ENCODE measurements at regions not wholly inside any gene's neighbourhood (a gene's known extent, or its start where the extent isn't known, plus 50 kb on each side); places are given as distances from the start of the nearest gene placed in this dataset.
A peak's percentile ranks its signal among the peaks of the same experiment; 100 is the strongest.
"Not testable (repeated sequence)": the region's sequence is repeated elsewhere in the genome, so short reads cannot be mapped to it uniquely, and the experiment has no call there.

DNA sequence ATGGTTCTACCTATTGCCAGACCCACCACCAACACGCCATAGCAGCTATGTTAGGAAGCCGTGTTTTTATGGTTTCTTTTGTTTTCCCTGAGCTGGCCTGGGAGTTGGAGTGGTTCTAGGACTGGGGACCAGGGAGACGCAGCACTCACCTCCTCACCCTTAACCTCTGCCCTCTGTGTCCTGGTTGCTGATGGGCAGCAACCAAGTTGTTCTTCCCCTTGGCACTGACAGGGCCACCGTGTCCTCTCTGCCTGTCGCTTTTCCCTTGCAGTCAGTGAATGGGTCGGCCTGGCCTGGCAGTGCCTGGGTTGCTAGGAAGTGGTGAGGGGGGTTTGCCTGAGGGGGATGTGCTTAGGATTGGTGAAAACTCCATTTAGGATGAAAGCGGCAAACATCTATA lies 197.1 kb upstream of the GATA6 start:
- Histone ChIP-seq H3K9me3 (replicated peaks in 1 of 2; ENCODE audit: control insufficient read depth in 2 of 2, insufficient read depth in 1 of 2, low read depth in 1 of 2, low read length in 2 of 2) (no peaks in the 10 kb centered on the region), H3K23ac (ENCODE audit: low read depth, low read length, poor library complexity) (no peak overlapping the region), H2AK5ac (ENCODE audit: low read depth, low read length) (no peak overlapping the region), H4K8ac (ENCODE audit: low read depth, low read length) (no peak overlapping the region), H3K18ac (ENCODE audit: low read length) (no peak overlapping the region), H3K4me3 (ENCODE audit: low read length in 2 of 2) (no peak overlapping the region), H3K4me1 (ENCODE audit: control insufficient read depth in 2 of 2, insufficient read depth in 1 of 2, low read depth in 1 of 2, low read length in 2 of 2) (no peaks in the 10 kb centered on the region), H4K91ac (ENCODE audit: low read depth, low read length, poor library complexity) (no peak overlapping the region), H3K27ac (replicated peaks; ENCODE audit: low read length) (no peak overlapping the region), H2BK120ac (ENCODE audit: low read depth, low read length) (no peak overlapping the region), H3K9ac (ENCODE audit: low read depth, low read length, poor library complexity) (no peak overlapping the region), H3K4me2 (ENCODE audit: insufficient read depth, low read length, poor library complexity, severe bottlenecking) (no peak overlapping the region), H3K36me3 (replicated peaks in 1 of 2; ENCODE audit: control insufficient read depth in 2 of 2, insufficient read depth in 2 of 2, low read length in 2 of 2) (no peaks in the 10 kb centered on the region), H3K27me3 (ENCODE audit: control insufficient read depth in 3 of 3, insufficient read depth in 3 of 3, low read depth in 1 of 3, low read length in 3 of 3) (no peaks in the 10 kb centered on the region), H3K14ac (ENCODE audit: low read length) (no peak overlapping the region), H2BK12ac (ENCODE audit: low read length) (no peak overlapping the region), H2AFZ (ENCODE audit: low read length) (no peak overlapping the region), H3K4ac (ENCODE audit: low read length) (no peak overlapping the region), H2BK15ac (ENCODE audit: low read length) (no peak overlapping the region), H3K79me1 (ENCODE audit: low read depth, low read length) (no peaks in the 10 kb centered on the region), H2BK5ac (ENCODE audit: low read length) (no peak overlapping the region)
- no CpG with 5 or more reads among the region's 7 CpGs for WGBS, 2 donors (ENCODE audit: extremely low coverage in 2 of 2, insufficient read length in 2 of 2, insufficient replicate concordance in 1 of 2)
- DNase-seq (ENCODE audit: low spot score): no peak

- H3K27me3 ChIP-seq (ENCODE audit: control insufficient read depth in 3 of 3, insufficient read depth in 3 of 3, low read depth in 1 of 3, low read length in 3 of 3); H2BK120ac ChIP-seq (ENCODE audit: low read depth, low read length); H3K4ac ChIP-seq (ENCODE audit: low read length); H3K9me3 ChIP-seq (replicated peaks in 1 of 2; ENCODE audit: control insufficient read depth in 2 of 2, insufficient read depth in 1 of 2, low read depth in 1 of 2, low read length in 2 of 2); H3K79me1 ChIP-seq (ENCODE audit: low read depth, low read length); H3K23ac ChIP-seq (ENCODE audit: low read depth, low read length, poor library complexity); H2BK15ac ChIP-seq (ENCODE audit: low read length); DNase-seq (ENCODE audit: low spot score); H4K91ac ChIP-seq (ENCODE audit: low read depth, low read length, poor library complexity); H2AK5ac ChIP-seq (ENCODE audit: low read depth, low read length); H3K9ac ChIP-seq (ENCODE audit: low read depth, low read length, poor library complexity); H3K36me3 ChIP-seq (replicated peaks in 1 of 2; ENCODE audit: control insufficient read depth in 2 of 2, insufficient read depth in 2 of 2, low read length in 2 of 2); H3K14ac ChIP-seq (ENCODE audit: low read length); H3K4me1 ChIP-seq (ENCODE audit: control insufficient read depth in 2 of 2, insufficient read depth in 1 of 2, low read depth in 1 of 2, low read length in 2 of 2); H2BK5ac ChIP-seq (ENCODE audit: low read length); H3K18ac ChIP-seq (ENCODE audit: low read length); H2BK12ac ChIP-seq (ENCODE audit: low read length); H4K8ac ChIP-seq (ENCODE audit: low read depth, low read length); H2AFZ ChIP-seq (ENCODE audit: low read length); H3K4me3 ChIP-seq (ENCODE audit: low read length in 2 of 2); H3K4me2 ChIP-seq (ENCODE audit: insufficient read depth, low read length, poor library complexity, severe bottlenecking); H3K27ac ChIP-seq (replicated peaks; ENCODE audit: low read length): not testable (repeated sequence)
- no CpG with 5 or more reads among the region's 1 CpG for WGBS, 2 donors (ENCODE audit: extremely low coverage in 2 of 2, insufficient read length in 2 of 2, insufficient replicate concordance in 1 of 2)
Measured at GRCh38 chr18:21975954-21976353, 193.4 kb upstream of the GATA6 start.

GRCh38 chr18:21978546-21979170 lies 190.7 kb upstream of the GATA6 start:
- H3K4me1 ChIP-seq (ENCODE audit: control insufficient read depth in 2 of 2, insufficient read depth in 1 of 2, low read depth in 1 of 2, low read length in 2 of 2): peaks cover 0 to 5% of the 10 kb centered on the region in 2 donors
- H3K9ac ChIP-seq (ENCODE audit: low read depth, low read length, poor library complexity): no peak overlapping the region
- no peak overlapping the region for H3K4me2 ChIP-seq (ENCODE audit: insufficient read depth, low read length, poor library complexity, severe bottlenecking)
- H3K79me1 ChIP-seq (ENCODE audit: low read depth, low read length): no peaks in the 10 kb centered on the region
- no peak for DNase-seq (ENCODE audit: low spot score)
- H3K27ac ChIP-seq (replicated peaks; ENCODE audit: low read length): no peak overlapping the region
- H4K8ac ChIP-seq (ENCODE audit: low read depth, low read length): no peak overlapping the region
- H3K18ac ChIP-seq (ENCODE audit: low read length): peak overlapping the region; percentile 55
- H3K4me3 ChIP-seq (ENCODE audit: low read length in 2 of 2): no peak overlapping the region
- H2BK5ac ChIP-seq (ENCODE audit: low read length): no peak overlapping the region
- peak overlapping the region; percentile 33 for H2AFZ ChIP-seq (ENCODE audit: low read length)
- no peak overlapping the region for H3K4ac ChIP-seq (ENCODE audit: low read length)
- no CpG with 5 or more reads among the region's 13 CpGs for WGBS, 2 donors (ENCODE audit: extremely low coverage in 2 of 2, insufficient read length in 2 of 2, insufficient replicate concordance in 1 of 2)
- no peaks in the 10 kb centered on the region for H3K27me3 ChIP-seq (ENCODE audit: control insufficient read depth in 3 of 3, insufficient read depth in 3 of 3, low read depth in 1 of 3, low read length in 3 of 3)
- no peaks in the 10 kb centered on the region for H3K36me3 ChIP-seq (replicated peaks in 1 of 2; ENCODE audit: control insufficient read depth in 2 of 2, insufficient read depth in 2 of 2, low read length in 2 of 2)
- no peak overlapping the region for H3K14ac ChIP-seq (ENCODE audit: low read length)
- H4K91ac ChIP-seq (ENCODE audit: low read depth, low read length, poor library complexity): no peak overlapping the region
- H3K23ac ChIP-seq (ENCODE audit: low read depth, low read length, poor library complexity): no peak overlapping the region
- H2BK15ac ChIP-seq (ENCODE audit: low read length): no peak overlapping the region
- H2BK120ac ChIP-seq (ENCODE audit: low read depth, low read length): no peak overlapping the region
- H3K9me3 ChIP-seq (replicated peaks in 1 of 2; ENCODE audit: control insufficient read depth in 2 of 2, insufficient read depth in 1 of 2, low read depth in 1 of 2, low read length in 2 of 2): no peaks in the 10 kb centered on the region
- H2AK5ac ChIP-seq (ENCODE audit: low read depth, low read length): no peak overlapping the region
- H2BK12ac ChIP-seq (ENCODE audit: low read length): no peak overlapping the region

GRCh38 chr18:21979171-21979560 lies 190.2 kb upstream of the GATA6 start:
- Histone ChIP-seq H2BK15ac (ENCODE audit: low read length) (no peak overlapping the region), H3K4ac (ENCODE audit: low read length) (no peak overlapping the region), H3K36me3 (replicated peaks in 1 of 2; ENCODE audit: control insufficient read depth in 2 of 2, insufficient read depth in 2 of 2, low read length in 2 of 2) (no peaks in the 10 kb centered on the region), H3K27me3 (ENCODE audit: control insufficient read depth in 3 of 3, insufficient read depth in 3 of 3, low read depth in 1 of 3, low read length in 3 of 3) (no peaks in the 10 kb centered on the region), H2BK12ac (ENCODE audit: low read length) (no peak overlapping the region), H4K8ac (ENCODE audit: low read depth, low read length) (no peak overlapping the region), H3K9ac (ENCODE audit: low read depth, low read length, poor library complexity) (no peak overlapping the region), H3K79me1 (ENCODE audit: low read depth, low read length) (no peaks in the 10 kb centered on the region), H4K91ac (ENCODE audit: low read depth, low read length, poor library complexity) (no peak overlapping the region), H3K23ac (ENCODE audit: low read depth, low read length, poor library complexity) (no peak overlapping the region), H3K4me1 (ENCODE audit: control insufficient read depth in 2 of 2, insufficient read depth in 1 of 2, low read depth in 1 of 2, low read length in 2 of 2) (peaks cover 0 to 5% of the 10 kb centered on the region in 2 donors), H2AFZ (ENCODE audit: low read length) (peak overlapping the region; percentile 33), H3K14ac (ENCODE audit: low read length) (no peak overlapping the region), H3K18ac (ENCODE audit: low read length) (no peak overlapping the region), H2BK120ac (ENCODE audit: low read depth, low read length) (no peak overlapping the region), H2BK5ac (ENCODE audit: low read length) (no peak overlapping the region), H2AK5ac (ENCODE audit: low read depth, low read length) (no peak overlapping the region), H3K9me3 (replicated peaks in 1 of 2; ENCODE audit: control insufficient read depth in 2 of 2, insufficient read depth in 1 of 2, low read depth in 1 of 2, low read length in 2 of 2) (no peaks in the 10 kb centered on the region), H3K27ac (replicated peaks; ENCODE audit: low read length) (no peak overlapping the region), H3K4me2 (ENCODE audit: insufficient read depth, low read length, poor library complexity, severe bottlenecking) (no peak overlapping the region), H3K4me3 (ENCODE audit: low read length in 2 of 2) (no peak overlapping the region)
- WGBS, 2 donors (ENCODE audit: extremely low coverage in 2 of 2, insufficient read length in 2 of 2, insufficient replicate concordance in 1 of 2): no CpG with 5 or more reads among the region's 4 CpGs
- no peak for DNase-seq (ENCODE audit: low spot score)

Data from neuronal stem cell (in vitro differentiated cells).